HepG2 (cell line): ENCODE measurements at regions not wholly inside any gene's neighbourhood (a gene's known extent, or its start where the extent isn't known, plus 50 kb on each side); places are given as distances from the start of the nearest gene placed in this dataset.

Experiments
- ATAC-seq: fragments of 200-7000 bp; cut with Tn5 transposase; 3 replicates; pipeline ENCODE4 v1.9.1; 2020; ENCODE audit warnings: mild to moderate bottlenecking, moderate library complexity
- BruUV-seq: library from RNA; stranded (reverse); fragments of 400-500 nt; replicated peaks from 2 replicates; lab custom pipeline; 2021; lab: Mats Ljungman, UMichigan
- CTCF ChIA-PET: fragments of 300-600 bp; formaldehyde crosslinking; extraction: SDS; loops from one replicate; lab custom pipeline; 2021; ENCODE audit warnings: low total read pairs, inconsistent platforms, low intra/inter-chr PET ratio; lab: Yijun Ruan, JAX
- POLR2A ChIA-PET: fragments of 350-600 bp; sonication (Branson Sonifier 250); formaldehyde crosslinking; loops from one replicate; lab custom pipeline; 2020; ENCODE audit warnings: antibody characterized with exemption, inconsistent platforms; lab: Yijun Ruan, JAX
- DNase-seq: peaks from one replicate; pipeline ENCODE4 v3.0.0-alpha.2; 2015; ENCODE audit warnings: low spot score
- FAIRE-seq: peaks from 3 replicates; lab custom pipeline; 2011; peaks lifted over from hg19 to GRCh38; lab: Jason Lieb, UNC
- H2AFZ ChIP-seq: one replicate; pipeline ENCODE4 v1.6.1; 2011; ENCODE audit warnings: low read length, inconsistent platforms
- H3K27ac ChIP-seq: fragments of 300-600 bp; 3 replicates; pipeline ENCODE4 v1.8.0; 2011; ENCODE audit warnings: mixed run types, mild to moderate bottlenecking, mixed read lengths, low read length, inconsistent platforms; ENCODE audit not compliant: insufficient read depth; ENCODE audit errors: extremely low read length
- H3K27me3 ChIP-seq, 2 experiments: fragments of 200-600 bp in 1 of 2; 2 replicates in 1 of 2; 3 replicates in 1 of 2; pipeline versions ENCODE4 v1.6.0 to v1.8.0; 2011; ENCODE audit warnings: low read length in 2 of 2, mild to moderate bottlenecking in 2 of 2, moderate library complexity in 2 of 2, inconsistent platforms in 1 of 2; ENCODE audit not compliant: insufficient read depth in 2 of 2, control insufficient read depth in 1 of 2
- H3K36me3 ChIP-seq, 2 experiments: fragments of 200-600 bp in 1 of 2; replicated peaks in 1 of 2; 2 replicates in 1 of 2; 3 replicates in 1 of 2; pipeline versions ENCODE4 v1.5.1 to v1.8.0; 2011; ENCODE audit warnings: low read length in 2 of 2, inconsistent platforms in 1 of 2; ENCODE audit not compliant: insufficient read depth in 2 of 2, control insufficient read depth in 1 of 2
- H3K4me1 ChIP-seq: 2 replicates; pipeline ENCODE4 v1.5.1; 2012; ENCODE audit warnings: low read length, inconsistent platforms; ENCODE audit not compliant: insufficient read depth
- H3K4me2 ChIP-seq: 2 replicates; pipeline ENCODE4 v1.6.0; 2011; ENCODE audit warnings: low read depth, low read length, inconsistent platforms
- H3K4me3 ChIP-seq, 3 experiments: fragments of 200-600 bp in 1 of 3; sonication (generic), shearing (Covaris generic) in 1 of 3; replicated peaks in 1 of 3; 2 replicates each; pipeline ENCODE4 v1.5.1; 2011 to 2016; ENCODE audit warnings: low read length in 3 of 3, inconsistent platforms in 2 of 3, low read depth in 2 of 3, mild to moderate bottlenecking in 2 of 3, control low read depth in 1 of 3, mixed read lengths in 1 of 3; ENCODE audit not compliant: insufficient read depth in 1 of 3
- H3K79me2 ChIP-seq: one replicate; pipeline ENCODE4 v1.6.1; 2011; ENCODE audit warnings: low read length, inconsistent platforms; ENCODE audit not compliant: insufficient read depth
- H3K9ac ChIP-seq: 2 replicates; pipeline ENCODE4 v1.6.0; 2011; ENCODE audit warnings: mild to moderate bottlenecking, low read depth, low read length, inconsistent platforms; ENCODE audit not compliant: insufficient read depth
- H3K9me3 ChIP-seq: 2 replicates; pipeline ENCODE4 v1.5.1; 2012; ENCODE audit warnings: mild to moderate bottlenecking, low read length
- H4K20me1 ChIP-seq: 2 replicates; pipeline ENCODE4 v1.6.0; 2011; ENCODE audit warnings: inconsistent platforms, mild to moderate bottlenecking, low read length, moderate library complexity; ENCODE audit not compliant: insufficient read depth
- CBX2 ChIP-seq, 2 experiments: fragments of 200-600 bp in 1 of 2; sonication (generic); formaldehyde crosslinking in 1 of 2; IDR thresholded peaks; 2 replicates each; pipeline versions ENCODE4 v1.7.0 to v1.8.1; 2018 to 2022; ENCODE audit warnings: low read depth in 2 of 2, low read length in 1 of 2, mild to moderate bottlenecking in 1 of 2, missing genetic modification reagents in 1 of 2
- FOXJ3 ChIP-seq: sonication (generic); formaldehyde crosslinking; IDR thresholded peaks from 2 replicates; pipeline ENCODE4 v1.4.0; 2020; ENCODE audit warnings: missing genetic modification reagents, mild to moderate bottlenecking, borderline replicate concordance
- MAFF ChIP-seq: IDR thresholded peaks from 2 replicates; pipeline ENCODE4 v1.6.1; 2011; ENCODE audit warnings: low read depth, low read length, improper control_type of control experiment
- MED8 ChIP-seq: sonication (generic); formaldehyde crosslinking; IDR thresholded peaks from 2 replicates; pipeline ENCODE4 v1.8.1; 2023; ENCODE audit warnings: mild to moderate bottlenecking, missing genetic modification reagents; ENCODE audit not compliant: insufficient replicate concordance
- MYPOP ChIP-seq: sonication (generic); formaldehyde crosslinking; IDR thresholded peaks from 2 replicates; pipeline ENCODE4 v1.8.1; 2023; ENCODE audit warnings: mild to moderate bottlenecking, moderate library complexity, missing genetic modification reagents
- MZF1 ChIP-seq: sonication (generic); formaldehyde crosslinking; IDR thresholded peaks from 2 replicates; pipeline ENCODE4 v1.8.1; 2023; ENCODE audit warnings: mild to moderate bottlenecking, missing genetic modification reagents, borderline replicate concordance
- SMARCE1 ChIP-seq: fragments of 450-650 bp; IDR thresholded peaks from 2 replicates; pipeline ENCODE4 v1.6.1; 2017; ENCODE audit warnings: borderline replicate concordance
- TCF7L2 ChIP-seq: IDR thresholded peaks from 2 replicates; pipeline ENCODE4 v1.6.1; 2011; ENCODE audit warnings: mild to moderate bottlenecking, low read depth, low read length, moderate library complexity
- ZNF263 ChIP-seq: sonication (generic); formaldehyde crosslinking; IDR thresholded peaks from 2 replicates; pipeline ENCODE4 v1.4.0; 2020; ENCODE audit warnings: missing genetic modification reagents
- ZNF331 ChIP-seq: sonication (generic); formaldehyde crosslinking; IDR thresholded peaks from 2 replicates; pipeline ENCODE4 v1.4.0; 2020; ENCODE audit warnings: missing genetic modification reagents
- ZNF451 ChIP-seq: sonication (generic); formaldehyde crosslinking; IDR thresholded peaks from 2 replicates; pipeline ENCODE4 v1.5.0; 2020; ENCODE audit warnings: mild to moderate bottlenecking, missing genetic modification reagents
- ZSCAN25 ChIP-seq: sonication (generic); formaldehyde crosslinking; IDR thresholded peaks from 2 replicates; pipeline ENCODE4 v1.8.0; 2022; ENCODE audit warnings: mild to moderate bottlenecking, missing genetic modification reagents
- WGBS: methylation state at CpG from one replicate; pipeline ENCODE4 v1.1.6; 2017; ENCODE audit warnings: low lambda C conversion rate; 5-methylcytosine and 5-hydroxymethylcytosine counted together
- in situ Hi-C: cut with HindIII; loops from 2 replicates; pipeline ENCODE4 v1.10.0; 2017; ENCODE audit warnings: low pct_unique_long_range_greater_than_20kb; ENCODE audit not compliant: extremely low pct_ligation_motif_present
- intact Hi-C: fragments of 100-400 bp; cut with micrococcal nuclease; formaldehyde crosslinking; loops from one replicate; pipeline ENCODE4 v1.10.0; 2022; ENCODE audit not compliant: unreplicated experiment
- TF ChIP-seq, protein P1 (sequence below): sonication (generic); formaldehyde crosslinking; conservative IDR thresholded peaks from 2 replicates; pipeline ENCODE4 v1.8.0; 2022; ENCODE audit warnings: missing genetic modification reagents
- TF ChIP-seq, protein P2 (sequence below): sonication (generic); formaldehyde crosslinking; conservative IDR thresholded peaks from 2 replicates; pipeline ENCODE4 v1.4.0; 2020; ENCODE audit warnings: missing genetic modification reagents
- TF ChIP-seq, protein P3 (sequence below): sonication (generic); formaldehyde crosslinking; IDR thresholded peaks from 2 replicates; pipeline ENCODE4 v1.5.0; 2020; ENCODE audit warnings: missing genetic modification reagents
- TF ChIP-seq, protein P4 (sequence below): sonication (generic); formaldehyde crosslinking; IDR thresholded peaks from 2 replicates; pipeline ENCODE4 v1.8.0; 2022; ENCODE audit warnings: missing genetic modification reagents, mild to moderate bottlenecking, borderline replicate concordance
- TF ChIP-seq, protein P5 (sequence below): sonication (generic); formaldehyde crosslinking; IDR thresholded peaks from 2 replicates; pipeline ENCODE4 v1.5.0; 2020; ENCODE audit warnings: missing genetic modification reagents, mild to moderate bottlenecking, borderline replicate concordance

GRCh38 chr14:27390155-27390554, 792.3 kb upstream of the NOVA1 start:
- Histone ChIP-seq H3K4me2 (no peak overlapping the region), H3K27me3 (no peaks in the 10 kb centered on the region), H2AFZ (no peak overlapping the region), H3K4me3 (no peak overlapping the region), H3K4me1 (no peaks in the 10 kb centered on the region), H3K79me2 (no peaks in the 10 kb centered on the region), H3K36me3 (no peaks in the 10 kb centered on the region), H3K9ac (no peak overlapping the region), H3K27ac (no peak overlapping the region), H4K20me1 (no peaks in the 10 kb centered on the region), H3K9me3 (peaks cover 92% of the 10 kb centered on the region)
- ChIA-PET CTCF (no interaction called here), POLR2A (no interaction called here)
- FAIRE-seq = no peak
- no TSS peak for BruUV-seq
- intact Hi-C loops (no loop called here), in situ Hi-C loops (no loop called here)
- no peak for ATAC-seq
- 3% methylated on average over 3 of the region's 3 CpGs for WGBS
- DNase-seq = no peak
- TF ChIP-seq, protein P1, sequence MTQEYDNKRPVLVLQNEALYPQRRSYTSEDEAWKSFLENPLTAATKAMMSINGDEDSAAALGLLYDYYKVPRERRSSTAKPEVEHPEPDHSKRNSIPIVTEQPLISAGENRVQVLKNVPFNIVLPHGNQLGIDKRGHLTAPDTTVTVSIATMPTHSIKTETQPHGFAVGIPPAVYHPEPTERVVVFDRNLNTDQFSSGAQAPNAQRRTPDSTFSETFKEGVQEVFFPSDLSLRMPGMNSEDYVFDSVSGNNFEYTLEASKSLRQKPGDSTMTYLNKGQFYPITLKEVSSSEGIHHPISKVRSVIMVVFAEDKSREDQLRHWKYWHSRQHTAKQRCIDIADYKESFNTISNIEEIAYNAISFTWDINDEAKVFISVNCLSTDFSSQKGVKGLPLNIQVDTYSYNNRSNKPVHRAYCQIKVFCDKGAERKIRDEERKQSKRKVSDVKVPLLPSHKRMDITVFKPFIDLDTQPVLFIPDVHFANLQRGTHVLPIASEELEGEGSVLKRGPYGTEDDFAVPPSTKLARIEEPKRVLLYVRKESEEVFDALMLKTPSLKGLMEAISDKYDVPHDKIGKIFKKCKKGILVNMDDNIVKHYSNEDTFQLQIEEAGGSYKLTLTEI (CRISPR knock-in tag) = no peak
- TF ChIP-seq ZSCAN25 (no peak), MZF1 (CRISPR knock-in tag) (no peak), FOXJ3 (no peak), MYPOP (CRISPR knock-in tag) (no peak), CBX2 (IDR thresholded peaks at IDR 0.05; ENCODE audit: low read depth, low read length) (no peak), CBX2 (CRISPR knock-in tag; IDR thresholded peaks at IDR 0.05; ENCODE audit: low read depth) (no peak), ZNF451 (no peak), TCF7L2 (no peak), MED8 (CRISPR knock-in tag) (no peak), SMARCE1 (no peak), ZNF263 (CRISPR knock-in tag) (no peak), MAFF (no peak), ZNF331 (CRISPR knock-in tag) (no peak)
- TF ChIP-seq, protein P2, sequence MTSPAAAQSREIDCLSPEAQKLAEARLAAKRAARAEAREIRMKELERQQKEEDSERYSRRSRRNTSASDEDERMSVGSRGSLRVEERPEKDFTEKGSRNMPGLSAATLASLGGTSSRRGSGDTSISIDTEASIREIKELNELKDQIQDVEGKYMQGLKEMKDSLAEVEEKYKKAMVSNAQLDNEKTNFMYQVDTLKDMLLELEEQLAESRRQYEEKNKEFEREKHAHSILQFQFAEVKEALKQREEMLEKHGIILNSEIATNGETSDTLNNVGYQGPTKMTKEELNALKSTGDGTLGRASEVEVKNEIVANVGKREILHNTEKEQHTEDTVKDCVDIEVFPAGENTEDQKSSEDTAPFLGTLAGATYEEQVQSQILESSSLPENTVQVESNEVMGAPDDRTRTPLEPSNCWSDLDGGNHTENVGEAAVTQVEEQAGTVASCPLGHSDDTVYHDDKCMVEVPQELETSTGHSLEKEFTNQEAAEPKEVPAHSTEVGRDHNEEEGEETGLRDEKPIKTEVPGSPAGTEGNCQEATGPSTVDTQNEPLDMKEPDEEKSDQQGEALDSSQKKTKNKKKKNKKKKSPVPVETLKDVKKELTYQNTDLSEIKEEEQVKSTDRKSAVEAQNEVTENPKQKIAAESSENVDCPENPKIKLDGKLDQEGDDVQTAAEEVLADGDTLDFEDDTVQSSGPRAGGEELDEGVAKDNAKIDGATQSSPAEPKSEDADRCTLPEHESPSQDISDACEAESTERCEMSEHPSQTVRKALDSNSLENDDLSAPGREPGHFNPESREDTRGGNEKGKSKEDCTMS (CRISPR knock-in tag) = no peak
- TF ChIP-seq, protein P3, sequence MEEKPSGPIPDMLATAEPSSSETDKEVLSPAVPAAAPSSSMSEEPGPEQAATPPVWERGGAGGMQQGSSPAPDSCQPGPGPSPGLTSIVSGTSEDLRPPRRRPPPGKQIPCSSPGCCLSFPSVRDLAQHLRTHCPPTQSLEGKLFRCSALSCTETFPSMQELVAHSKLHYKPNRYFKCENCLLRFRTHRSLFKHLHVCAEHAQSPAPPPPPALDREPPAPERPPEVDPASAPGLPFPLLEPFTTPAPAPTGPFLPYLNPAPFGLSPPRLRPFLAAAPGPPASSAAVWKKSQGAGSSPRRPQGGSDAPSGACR (CRISPR knock-in tag) = no peak
- TF ChIP-seq, protein P4, sequence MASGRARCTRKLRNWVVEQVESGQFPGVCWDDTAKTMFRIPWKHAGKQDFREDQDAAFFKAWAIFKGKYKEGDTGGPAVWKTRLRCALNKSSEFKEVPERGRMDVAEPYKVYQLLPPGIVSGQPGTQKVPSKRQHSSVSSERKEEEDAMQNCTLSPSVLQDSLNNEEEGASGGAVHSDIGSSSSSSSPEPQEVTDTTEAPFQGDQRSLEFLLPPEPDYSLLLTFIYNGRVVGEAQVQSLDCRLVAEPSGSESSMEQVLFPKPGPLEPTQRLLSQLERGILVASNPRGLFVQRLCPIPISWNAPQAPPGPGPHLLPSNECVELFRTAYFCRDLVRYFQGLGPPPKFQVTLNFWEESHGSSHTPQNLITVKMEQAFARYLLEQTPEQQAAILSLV = no peak
- TF ChIP-seq, protein P5, sequence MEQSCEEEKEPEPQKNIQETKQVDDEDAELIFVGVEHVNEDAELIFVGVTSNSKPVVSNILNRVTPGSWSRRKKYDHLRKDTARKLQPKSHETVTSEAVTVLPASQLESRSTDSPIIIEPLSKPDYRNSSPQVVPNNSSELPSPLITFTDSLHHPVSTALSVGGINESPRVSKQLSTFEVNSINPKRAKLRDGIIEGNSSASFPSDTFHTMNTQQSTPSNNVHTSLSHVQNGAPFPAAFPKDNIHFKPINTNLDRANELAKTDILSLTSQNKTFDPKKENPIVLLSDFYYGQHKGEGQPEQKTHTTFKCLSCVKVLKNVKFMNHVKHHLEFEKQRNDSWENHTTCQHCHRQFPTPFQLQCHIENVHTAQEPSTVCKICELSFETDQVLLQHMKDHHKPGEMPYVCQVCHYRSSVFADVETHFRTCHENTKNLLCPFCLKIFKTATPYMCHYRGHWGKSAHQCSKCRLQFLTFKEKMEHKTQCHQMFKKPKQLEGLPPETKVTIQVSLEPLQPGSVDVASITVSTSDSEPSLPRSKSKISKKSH (CRISPR knock-in tag) = no peak
